Natural killer cell (primary cell): ENCODE measurements at regions not wholly inside any gene's neighbourhood (a gene's known extent, or its start where the extent isn't known, plus 50 kb on each side); places are given as distances from the start of the nearest gene placed in this dataset.

Experiments
- ATAC-seq, 3 donors: fragments of 150-1000 bp in 2 of 3; fragments of 200-7000 bp in 1 of 3; cut with Tn5 transposase; 1 replicate in 1 of 3; 2 replicates in 2 of 3; pipeline ENCODE4 v1.10.0; 2021; ENCODE audit warnings: mild to moderate bottlenecking in 2 of 3, moderate library complexity in 2 of 3
- DNase-seq, 2 donors: peaks; one replicate each; pipeline versions ENCODE4 v3.0.0 to v3.0.0-alpha.2; 2013 to 2021; ENCODE audit warnings: mixed read lengths in 1 of 2
- H3K27ac ChIP-seq: one replicate; pipeline ENCODE4 v1.5.1; 2013; ENCODE audit warnings: mild to moderate bottlenecking, low read length
- H3K27me3 ChIP-seq: one replicate; pipeline ENCODE4 v1.6.1; 2013; ENCODE audit warnings: low read length; ENCODE audit not compliant: control insufficient read depth, insufficient read depth
- H3K36me3 ChIP-seq: one replicate; pipeline ENCODE4 v1.6.1; 2013; ENCODE audit warnings: low read length; ENCODE audit not compliant: control insufficient read depth, insufficient read depth
- H3K4me1 ChIP-seq: one replicate; pipeline ENCODE4 v1.6.1; 2013; ENCODE audit warnings: low read length; ENCODE audit not compliant: control insufficient read depth, insufficient read depth
- H3K4me3 ChIP-seq: one replicate; pipeline ENCODE4 v1.5.1; 2013; ENCODE audit warnings: low read length
- H3K9me3 ChIP-seq: one replicate; pipeline ENCODE4 v1.6.1; 2013; ENCODE audit warnings: low read length; ENCODE audit not compliant: control insufficient read depth, insufficient read depth
- H3K27ac Mint-ChIP-seq, 2 donors: one replicate each; pipeline ENCODE4 v1.8.0; 2022; ENCODE audit warnings: mild to moderate bottlenecking in 2 of 2, mixed read lengths in 2 of 2, moderate library complexity in 1 of 2
- H3K27me3 Mint-ChIP-seq, 2 donors: one replicate each; pipeline ENCODE4 v1.8.0; 2022; ENCODE audit warnings: low read depth in 2 of 2, mixed read lengths in 2 of 2
- H3K36me3 Mint-ChIP-seq: one replicate; pipeline ENCODE4 v1.8.0; 2022; ENCODE audit warnings: mixed read lengths
- H3K4me1 Mint-ChIP-seq, 2 donors: one replicate each; pipeline ENCODE4 v1.8.0; 2022; ENCODE audit warnings: mixed read lengths in 2 of 2
- H3K4me3 Mint-ChIP-seq: one replicate; pipeline ENCODE4 v1.8.0; 2022; ENCODE audit warnings: mild to moderate bottlenecking, moderate library complexity, mixed read lengths
- H3K9me3 Mint-ChIP-seq, 2 donors: one replicate each; pipeline ENCODE4 v1.8.0; 2022; ENCODE audit warnings: mixed read lengths in 2 of 2
- CTCF ChIP-seq: fragments of 200-600 bp; IDR thresholded peaks from one replicate; pipeline ENCODE4 v1.8.0; 2022; ENCODE audit warnings: antibody characterized with exemption
- WGBS: methylation state at CpG from one replicate; pipeline ENCODE4 v1.1.7; 2013; ENCODE audit warnings: missing lambda C conversion rate; ENCODE audit not compliant: insufficient coverage; 5-methylcytosine and 5-hydroxymethylcytosine counted together
- intact Hi-C: fragments of 100-400 bp; cut with micrococcal nuclease; formaldehyde crosslinking; loops from one replicate; pipeline ENCODE4 v1.14.2; 2022

- H3K9me3 ChIP-seq: no peaks in the 10 kb centered on the region
- H3K27me3 ChIP-seq: no peaks in the 10 kb centered on the region
- peaks cover 10 to 11% of the 10 kb centered on the region in 2 donors for H3K4me1 Mint-ChIP-seq
- no peaks in the 10 kb centered on the region for H3K36me3 ChIP-seq
- 75% methylated on average over 3 of the region's 3 CpGs for WGBS
- H3K4me3 ChIP-seq: no peak overlapping the region
- no peaks in the 10 kb centered on the region for H3K36me3 Mint-ChIP-seq
- H3K4me1 ChIP-seq: peaks cover 11% of the 10 kb centered on the region
- no peaks in the 10 kb centered on the region for H3K27me3 Mint-ChIP-seq
- TF ChIP-seq CTCF: no peak
- ATAC-seq (no peak), DNase-seq (no peak)
- no peak overlapping the region for H3K27ac Mint-ChIP-seq
- no peak overlapping the region for H3K27ac ChIP-seq
- H3K4me3 Mint-ChIP-seq: no peak overlapping the region
- intact Hi-C loops: no loop called here
- H3K9me3 Mint-ChIP-seq: no peaks in the 10 kb centered on the region
Observed at GRCh38 chr9:106752581-106752980, 110.4 kb upstream of the ZNF462 start.

GRCh38 chr9:106753155-106753671, 109.8 kb upstream of the ZNF462 start:
- no peaks in the 10 kb centered on the region for H3K36me3 Mint-ChIP-seq
- intact Hi-C loops: no loop called here
- TF ChIP-seq CTCF: no peak
- no peaks in the 10 kb centered on the region for H3K9me3 ChIP-seq
- H3K27me3 Mint-ChIP-seq: no peaks in the 10 kb centered on the region
- no peak overlapping the region for H3K4me3 Mint-ChIP-seq
- H3K27me3 ChIP-seq: no peaks in the 10 kb centered on the region
- H3K27ac ChIP-seq: no peak overlapping the region
- H3K9me3 Mint-ChIP-seq: no peaks in the 10 kb centered on the region
- peak overlapping the region in 1 of 2 donors; percentile 64 for H3K27ac Mint-ChIP-seq
- H3K4me1 ChIP-seq: peaks cover 11% of the 10 kb centered on the region
- H3K4me1 Mint-ChIP-seq: peaks cover 10 to 11% of the 10 kb centered on the region in 2 donors
- DNase-seq (peak in 1 of 2 donors; percentile 2), ATAC-seq (peak in 1 of 3 donors; percentile 52)
- H3K4me3 ChIP-seq: no peak overlapping the region
- no peaks in the 10 kb centered on the region for H3K36me3 ChIP-seq
- whole genome bisulfite sequencing: 9% methylated on average over 4 of the region's 4 CpGs

DNA sequence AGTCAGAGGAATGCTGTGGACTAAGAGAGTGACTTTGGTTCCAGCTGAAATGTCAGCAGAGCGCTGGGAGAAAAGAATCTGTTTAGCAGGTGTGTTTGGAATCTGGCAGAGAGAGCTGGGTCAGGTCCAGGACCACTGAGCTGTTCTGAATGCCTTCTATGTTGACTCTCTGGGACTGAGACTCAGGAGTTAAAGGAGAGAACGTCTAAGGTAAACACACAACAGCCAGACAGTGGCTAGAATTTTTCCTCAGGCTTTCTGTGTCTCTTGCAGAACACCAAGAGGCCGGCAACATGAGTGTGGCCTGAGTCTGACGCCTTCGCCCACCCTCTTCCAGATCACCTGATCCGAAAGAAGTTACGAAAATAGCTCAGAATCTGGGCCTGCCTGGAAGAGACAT, 107.2 kb upstream of the ZNF462 start:
- Mint-ChIP-seq H3K4me3 (no peak overlapping the region), H3K9me3 (no peaks in the 10 kb centered on the region)
- no peak for ATAC-seq

More for the DNA sequence above, 107.2 kb upstream of the ZNF462 start:
- peaks cover 11% of the 10 kb centered on the region for H3K4me1 ChIP-seq
- H3K27me3 Mint-ChIP-seq: no peaks in the 10 kb centered on the region
- no peak overlapping the region for H3K27ac Mint-ChIP-seq
- H3K27me3 ChIP-seq: no peaks in the 10 kb centered on the region
- H3K27ac ChIP-seq: no peak overlapping the region
- WGBS: 86% methylated on average over 7 of the region's 7 CpGs
- H3K4me3 ChIP-seq: no peak overlapping the region
- H3K4me1 Mint-ChIP-seq: peaks cover 11 to 17% of the 10 kb centered on the region in 2 donors
- intact Hi-C loops: no loop called here
- no peaks in the 10 kb centered on the region for H3K36me3 Mint-ChIP-seq
- DNase-seq: no peak
- TF ChIP-seq CTCF: no peak
- H3K9me3 ChIP-seq: no peaks in the 10 kb centered on the region
- no peaks in the 10 kb centered on the region for H3K36me3 ChIP-seq
